ACC112 (cell line): ENCODE measurements at regions not wholly inside any gene's neighbourhood (a gene's known extent, or its start where the extent isn't known, plus 50 kb on each side); places are given as distances from the start of the nearest gene placed in this dataset.

Experiments used
- H2AFZ ChIP-seq: fragments of 200-600 bp; sonication (generic); one replicate; pipeline ENCODE4 v1.6.0; 2017; ENCODE audit warnings: antibody characterized with exemption, low read length; ENCODE audit not compliant: unreplicated experiment
- H3K27ac ChIP-seq: fragments of 200-600 bp; sonication (generic); 2 replicates; pipeline ENCODE4 v1.5.1; 2014; ENCODE audit warnings: low read depth, mild to moderate bottlenecking, antibody characterized with exemption, low read length, moderate library complexity
- H3K27me3 ChIP-seq: fragments of 200-600 bp; sonication (generic); 2 replicates; pipeline ENCODE4 v1.6.1; 2014; ENCODE audit warnings: mild to moderate bottlenecking, antibody characterized with exemption, low read length, moderate library complexity, mixed read lengths; ENCODE audit not compliant: insufficient read depth
- H3K36me3 ChIP-seq: fragments of 200-600 bp; sonication (generic); 2 replicates; pipeline ENCODE4 v1.6.1; 2016; ENCODE audit warnings: mild to moderate bottlenecking, antibody characterized with exemption, low read length, moderate library complexity, mixed read lengths; ENCODE audit not compliant: insufficient read depth
- H3K4me1 ChIP-seq: fragments of 200-600 bp; sonication (generic); one replicate; pipeline ENCODE4 v1.6.1; 2016; ENCODE audit warnings: low read length, mixed read lengths; ENCODE audit not compliant: insufficient read depth, unreplicated experiment, control insufficient read depth
- H3K4me3 ChIP-seq: fragments of 200-600 bp; sonication (generic); 2 replicates; pipeline ENCODE4 v1.5.1; 2014; ENCODE audit warnings: mild to moderate bottlenecking, low read depth, low read length
- H3K79me2 ChIP-seq: fragments of 200-600 bp; sonication (generic); one replicate; pipeline ENCODE4 v1.6.0; 2016; ENCODE audit warnings: low read length; ENCODE audit not compliant: control insufficient read depth, unreplicated experiment, insufficient read depth

- H3K27me3 ChIP-seq, result no peaks in the 10 kb centered on the region
- no peaks in the 10 kb centered on the region for H3K79me2 ChIP-seq
- H3K4me1 ChIP-seq, result no peaks in the 10 kb centered on the region
- H3K4me3 ChIP-seq, result no peak overlapping the region
- H2AFZ ChIP-seq, result no peak overlapping the region
- H3K36me3 ChIP-seq, result no peaks in the 10 kb centered on the region
- H3K27ac ChIP-seq, result no peak overlapping the region
Measured at GRCh38 chr4:11485926-11486325, 57.2 kb upstream of the HS3ST1 start.

- no peak overlapping the region for H3K4me3 ChIP-seq
- H3K4me1 ChIP-seq, result no peaks in the 10 kb centered on the region
- no peak overlapping the region for H3K27ac ChIP-seq
- no peak overlapping the region for H2AFZ ChIP-seq
- no peaks in the 10 kb centered on the region for H3K36me3 ChIP-seq
- H3K79me2 ChIP-seq, result no peaks in the 10 kb centered on the region
- H3K27me3 ChIP-seq, result no peaks in the 10 kb centered on the region
Measured at GRCh38 chr4:11484531-11484930, 55.8 kb upstream of the HS3ST1 start.

- Histone ChIP-seq H3K4me3 (no peak overlapping the region), H3K4me1 (no peaks in the 10 kb centered on the region), H3K36me3 (no peaks in the 10 kb centered on the region), H3K79me2 (no peaks in the 10 kb centered on the region), H3K27ac (no peak overlapping the region), H2AFZ (no peak overlapping the region), H3K27me3 (no peaks in the 10 kb centered on the region)
Measured at GRCh38 chr4:11483046-11483445, 54.4 kb upstream of the HS3ST1 start.

GRCh38 chr4:11480683-11481082, 52.0 kb upstream of the HS3ST1 start:
- Histone ChIP-seq H3K79me2 (no peaks in the 10 kb centered on the region), H3K27ac (no peak overlapping the region)

More at GRCh38 chr4:11480683-11481082, 52.0 kb upstream of the HS3ST1 start:
- Histone ChIP-seq H3K4me3 (no peak overlapping the region), H3K27me3 (no peaks in the 10 kb centered on the region), H3K36me3 (no peaks in the 10 kb centered on the region), H2AFZ (no peak overlapping the region), H3K4me1 (no peaks in the 10 kb centered on the region)
